GM18873 (cell line): ENCODE measurements at regions not wholly inside any gene's neighbourhood (a gene's known extent, or its start where the extent isn't known, plus 50 kb on each side); places are given as distances from the start of the nearest gene placed in this dataset.
"Not testable (repeated sequence)": the region's sequence is repeated elsewhere in the genome, so short reads cannot be mapped to it uniquely, and the experiment has no call there.

Experiments used
- ATAC-seq: cut with Tn5 transposase; IDR thresholded peaks from one replicate; pipeline ENCODE4 v1.9.1; 2021; ENCODE audit warnings: mild to moderate bottlenecking, moderate library complexity, moderate number of reproducible peaks; ENCODE audit not compliant: unreplicated experiment, low FRiP score

DNA sequence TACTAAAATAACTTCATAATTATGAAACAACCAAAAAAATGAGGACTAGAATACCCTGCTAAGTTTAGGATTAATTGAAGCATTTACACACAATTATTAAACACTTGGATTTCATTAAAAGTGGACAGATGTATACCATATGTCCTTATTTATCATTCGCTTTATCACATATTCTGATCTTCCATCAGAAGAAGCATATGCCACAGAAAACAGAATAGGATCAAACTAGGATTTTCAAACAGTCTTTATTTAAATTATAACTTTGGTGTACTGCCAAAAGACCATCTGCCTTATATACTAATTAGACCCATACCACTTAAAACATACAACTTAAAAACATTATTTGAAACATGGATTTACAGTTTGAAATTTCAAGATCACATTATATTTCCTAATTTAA is 727.1 kb upstream of the KLHL1 start:
- no peak for ATAC-seq

DNA sequence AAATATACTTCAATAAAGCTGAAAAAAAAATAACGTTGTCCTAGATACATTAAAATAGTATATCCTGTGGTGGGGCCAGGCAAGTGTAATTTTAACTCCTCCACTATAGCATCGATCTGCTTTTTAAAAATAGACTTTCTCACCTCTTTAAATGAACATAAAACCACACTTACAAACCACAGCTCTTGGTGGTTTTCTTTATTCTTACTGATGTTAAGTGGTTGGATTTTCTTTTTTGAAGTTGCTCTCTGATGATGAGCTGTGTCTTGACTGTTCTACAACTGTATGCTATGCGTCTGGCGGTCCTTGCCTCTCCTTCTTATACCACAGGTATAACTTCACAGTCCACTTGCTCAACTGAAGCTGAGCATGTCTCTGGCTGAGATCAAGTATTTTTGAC is 721.5 kb upstream of the KLHL1 start:
- no peak for ATAC-seq

DNA sequence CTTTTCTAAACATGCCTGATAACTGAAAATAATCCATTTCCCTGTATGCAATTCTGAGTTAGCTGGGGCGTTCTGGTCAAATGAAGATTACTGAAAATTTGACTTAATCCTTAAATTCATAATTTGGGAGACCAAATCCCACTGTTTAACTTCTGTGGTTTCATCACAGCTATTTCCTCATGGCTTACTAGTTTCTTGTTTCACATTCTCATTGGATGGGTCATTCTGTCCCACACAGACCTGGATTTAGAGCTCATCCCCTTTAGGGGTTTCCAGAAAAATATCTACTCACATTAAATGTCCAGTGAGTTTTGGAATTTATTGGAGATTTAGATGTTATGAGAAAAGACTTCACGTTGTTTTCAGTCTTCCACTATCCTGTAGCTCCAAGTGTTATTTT is 709.3 kb upstream of the KLHL1 start:
- ATAC-seq = no peak

DNA sequence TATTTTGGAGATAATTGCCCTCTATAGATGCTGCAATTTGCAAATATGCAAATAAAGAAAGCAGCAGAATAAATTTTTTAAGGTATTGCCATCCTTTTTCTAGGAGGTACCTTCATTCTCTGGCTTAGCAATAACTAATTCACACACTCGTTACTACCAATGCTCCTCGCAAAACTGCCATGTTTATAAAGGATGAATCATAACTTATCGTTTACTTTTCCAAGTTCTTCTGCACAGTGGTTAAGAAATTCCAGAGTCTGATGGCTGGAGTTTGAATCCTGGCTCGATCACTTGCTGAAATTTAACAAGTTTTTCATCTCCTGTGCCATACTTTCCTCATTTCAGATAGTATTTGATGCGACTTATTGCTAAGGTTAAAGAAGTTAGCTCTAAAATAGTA is 708.6 kb upstream of the KLHL1 start:
- no peak for ATAC-seq

DNA sequence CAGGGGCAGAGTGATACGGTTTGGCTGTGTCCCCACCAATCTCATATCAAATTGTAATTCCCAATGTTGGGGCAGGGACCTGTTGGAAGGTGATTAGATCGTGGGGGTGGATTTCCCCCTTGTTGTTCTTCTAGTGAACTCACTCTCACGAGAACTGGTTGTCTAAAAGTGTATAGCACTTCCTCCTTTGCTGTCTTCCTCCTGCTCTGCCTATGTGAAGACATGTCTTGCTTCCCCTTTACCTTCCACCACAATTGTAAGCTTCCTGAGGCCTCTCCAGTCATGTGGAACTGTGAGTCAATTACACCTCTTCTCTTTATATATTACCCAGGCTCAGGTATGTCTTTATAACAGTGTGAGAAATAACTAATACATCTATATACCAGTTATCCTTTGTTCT is 706.4 kb upstream of the KLHL1 start:
- ATAC-seq = no peak

DNA sequence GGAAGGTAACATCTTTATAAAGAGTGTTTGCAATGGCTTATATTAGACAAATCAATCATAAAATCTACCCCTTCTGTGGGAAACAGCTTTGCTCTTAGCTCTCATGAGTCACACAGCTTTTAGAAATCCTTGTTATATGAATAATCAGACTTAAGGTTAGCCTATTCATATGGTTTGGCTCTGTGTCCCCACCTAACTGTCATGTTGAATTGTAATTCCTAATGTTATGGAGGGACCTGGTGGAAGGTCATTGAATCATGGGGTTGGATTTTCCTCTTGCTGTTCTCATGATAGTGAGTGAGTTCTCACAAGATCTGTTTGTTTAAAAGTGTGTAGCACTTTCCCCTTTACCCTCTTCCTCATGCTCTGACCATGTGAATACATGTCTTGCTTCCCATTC is 704.2 kb upstream of the KLHL1 start:
- no peak for ATAC-seq

DNA sequence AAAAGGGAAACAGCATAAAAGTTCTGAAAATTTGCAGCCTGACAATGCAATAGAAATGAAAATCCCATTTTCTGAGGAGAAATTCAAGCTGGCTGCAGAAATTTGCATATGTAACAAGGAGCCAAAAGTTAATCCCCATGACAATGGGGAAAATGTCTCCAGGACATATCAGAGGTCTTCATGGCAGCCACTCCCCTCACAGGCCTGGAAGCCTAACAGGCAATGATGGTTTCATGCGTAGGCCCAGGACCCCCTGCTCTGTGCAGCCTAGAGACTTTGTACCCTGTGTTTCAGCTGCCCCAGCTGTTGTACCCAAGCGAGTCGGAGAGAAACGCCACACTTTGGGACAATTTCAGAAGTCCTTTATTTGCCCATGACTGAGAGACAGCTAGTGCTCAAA is 701.3 kb upstream of the KLHL1 start:
- ATAC-seq = no peak

DNA sequence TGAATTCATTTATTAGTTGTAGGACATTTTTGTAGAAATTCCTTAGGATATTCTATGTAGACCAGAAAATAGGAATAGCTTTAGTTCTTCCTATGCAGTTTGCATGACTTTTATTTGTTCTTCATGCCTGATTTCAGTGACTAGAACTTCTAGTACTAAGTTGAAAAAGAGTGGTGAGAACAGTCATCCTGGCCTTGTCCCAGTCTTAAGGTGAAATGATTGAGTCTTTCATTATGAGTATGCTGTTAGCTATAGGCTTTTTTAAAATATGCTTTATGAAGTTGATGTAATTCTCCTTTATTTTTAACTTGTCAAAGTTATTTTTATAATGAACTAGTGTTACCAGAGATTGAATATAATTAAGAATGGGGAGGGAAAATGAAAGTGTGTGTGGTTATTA is 690.1 kb upstream of the KLHL1 start:
- ATAC-seq = no peak

DNA sequence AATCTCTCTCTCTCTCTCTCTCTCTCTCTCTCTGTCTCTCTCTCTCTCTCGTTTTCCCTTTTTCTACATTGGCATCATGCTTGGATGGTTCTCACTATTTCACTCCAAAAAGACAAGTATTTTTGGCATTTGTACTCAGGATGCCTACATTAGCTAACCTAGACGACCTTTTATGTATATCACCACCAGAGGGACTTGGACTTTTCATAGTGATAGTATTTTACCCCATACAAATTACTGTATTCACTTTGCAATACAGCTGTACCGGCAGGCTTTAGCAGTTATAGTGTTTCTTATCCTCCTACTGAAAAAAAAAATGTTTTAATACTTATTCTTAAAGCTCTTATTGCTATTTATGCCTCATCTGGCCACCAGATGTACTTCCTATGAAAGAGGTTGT is 687.2 kb upstream of the KLHL1 start:
- ATAC-seq = no peak

DNA sequence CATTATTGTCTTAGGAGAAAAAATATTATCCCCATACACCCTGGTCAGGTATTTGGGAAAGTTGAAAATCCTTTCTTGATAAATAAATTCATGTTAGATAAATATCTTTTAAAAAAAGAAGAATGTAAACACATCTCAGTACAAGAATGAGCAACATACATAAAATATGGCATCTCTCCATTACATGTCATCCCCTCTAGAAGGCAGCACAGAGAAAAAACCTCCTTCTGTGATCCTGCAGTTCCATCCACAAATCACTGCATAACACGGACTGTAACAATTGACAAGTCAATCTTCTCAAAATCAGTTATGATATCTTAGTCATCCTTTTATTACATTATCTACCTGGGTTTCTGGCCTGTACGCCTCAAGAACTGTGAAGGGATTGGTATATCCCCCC is 683.9 kb upstream of the KLHL1 start:
- ATAC-seq = no peak

DNA sequence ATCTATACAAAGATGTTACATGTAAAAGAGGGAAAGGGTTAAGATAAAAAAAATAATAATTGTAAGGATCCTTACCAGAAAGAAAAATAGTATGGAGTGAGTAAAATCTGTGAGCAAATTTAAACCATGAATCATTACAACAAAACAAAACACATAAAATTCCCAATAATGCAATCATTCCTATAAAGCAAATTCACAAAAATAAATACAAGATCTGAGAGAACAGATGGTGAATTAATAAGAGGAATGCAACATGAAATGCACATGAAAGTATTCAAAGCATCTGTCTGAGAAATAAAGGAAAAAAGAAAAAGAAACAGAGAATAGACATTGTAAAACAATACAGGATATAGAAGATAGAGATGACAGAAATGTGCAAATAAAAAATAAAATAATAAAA is 681.5 kb upstream of the KLHL1 start:
- no peak for ATAC-seq

DNA sequence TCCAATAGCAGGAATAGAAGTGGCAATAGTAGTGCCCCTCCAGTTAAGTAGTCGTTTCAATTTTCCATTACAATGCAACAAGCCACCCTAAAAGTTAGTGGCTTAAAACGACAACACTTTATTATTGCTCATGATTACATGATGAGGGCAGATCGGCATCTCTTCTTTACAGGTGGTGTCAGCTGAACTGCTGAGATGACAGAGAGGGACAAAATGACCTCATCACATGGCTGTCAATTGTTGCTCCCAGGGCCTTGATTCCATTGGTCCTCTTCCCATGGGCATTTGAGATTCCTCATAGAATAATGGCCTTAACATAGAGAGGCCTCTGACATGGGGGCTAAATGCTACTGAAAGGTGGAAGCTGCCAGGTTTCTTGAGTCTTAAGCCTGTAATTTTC is 679.8 kb upstream of the KLHL1 start:
- no peak for ATAC-seq

DNA sequence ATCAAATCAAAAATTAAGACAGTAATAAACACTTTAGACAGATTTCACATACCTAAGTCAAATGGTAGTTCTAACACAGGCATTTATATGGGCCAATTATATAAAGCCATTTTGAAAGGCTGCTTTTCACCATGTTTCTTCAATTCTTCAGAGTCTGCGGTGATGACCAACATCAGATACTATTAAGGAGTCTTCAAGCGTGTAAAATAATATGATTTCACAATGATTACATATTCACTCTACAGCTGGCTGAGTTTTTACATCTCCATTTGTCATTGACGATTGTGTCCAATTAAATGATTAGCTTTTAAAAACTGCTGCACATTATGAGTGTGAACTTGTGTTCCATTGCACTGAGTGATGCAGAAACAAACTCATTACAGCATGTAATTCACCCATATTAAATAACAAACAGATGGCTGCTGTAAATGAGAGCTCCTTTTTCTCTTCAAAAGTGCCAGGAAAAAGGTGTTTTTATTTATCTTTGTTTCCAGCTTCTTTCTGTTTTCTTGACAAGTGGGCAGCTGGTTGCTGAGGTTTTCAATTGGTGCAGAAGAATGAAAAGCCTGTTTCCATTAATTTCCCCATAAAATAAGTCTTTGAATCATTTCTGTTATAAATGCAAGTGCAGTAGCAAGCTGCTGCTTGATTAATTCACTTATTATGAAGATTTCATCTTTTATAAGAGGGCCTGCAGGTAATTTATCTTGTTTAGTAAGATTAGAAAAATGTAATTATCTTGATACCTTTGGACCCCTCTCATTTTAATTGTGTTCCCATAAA is 676.1 kb upstream of the KLHL1 start:
- no peak for ATAC-seq

DNA sequence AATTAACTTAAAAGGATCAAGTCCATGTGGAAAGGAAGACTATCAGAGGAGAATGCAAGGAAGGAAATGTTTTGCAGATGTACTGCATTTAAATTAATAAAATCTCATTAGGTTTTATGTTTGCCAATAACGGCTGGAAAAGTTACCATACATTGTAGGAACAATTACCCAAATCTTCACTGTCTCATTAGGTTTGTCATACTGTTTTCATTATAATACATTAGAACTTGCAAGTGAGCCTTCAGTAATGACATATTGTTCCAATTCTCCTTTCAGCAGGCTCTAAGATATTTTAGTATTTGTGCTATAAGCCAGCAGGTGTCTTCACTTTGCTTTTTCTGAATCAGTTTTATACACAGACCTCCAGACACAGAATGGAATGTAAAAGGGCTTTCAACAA is 661.6 kb upstream of the KLHL1 start:
- ATAC-seq = no peak

DNA sequence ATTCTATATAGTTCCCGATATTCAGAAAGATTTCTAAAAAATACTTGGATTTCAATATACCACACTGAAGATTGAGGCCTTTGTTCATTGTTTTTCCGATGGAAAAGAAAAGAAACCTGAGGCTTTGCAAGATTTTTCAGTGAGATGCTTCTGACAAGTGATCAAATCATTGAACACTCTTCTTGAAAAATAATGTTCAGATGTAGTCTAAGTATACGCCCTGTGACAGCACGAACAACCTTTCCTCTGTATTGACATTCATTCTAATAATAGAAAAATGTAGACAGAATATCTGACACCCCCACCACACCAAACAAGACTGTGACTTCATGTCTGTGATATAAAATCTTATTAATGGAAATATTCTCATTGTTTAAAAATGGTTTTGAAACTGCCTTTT is 650.7 kb upstream of the KLHL1 start:
- ATAC-seq = no peak

DNA sequence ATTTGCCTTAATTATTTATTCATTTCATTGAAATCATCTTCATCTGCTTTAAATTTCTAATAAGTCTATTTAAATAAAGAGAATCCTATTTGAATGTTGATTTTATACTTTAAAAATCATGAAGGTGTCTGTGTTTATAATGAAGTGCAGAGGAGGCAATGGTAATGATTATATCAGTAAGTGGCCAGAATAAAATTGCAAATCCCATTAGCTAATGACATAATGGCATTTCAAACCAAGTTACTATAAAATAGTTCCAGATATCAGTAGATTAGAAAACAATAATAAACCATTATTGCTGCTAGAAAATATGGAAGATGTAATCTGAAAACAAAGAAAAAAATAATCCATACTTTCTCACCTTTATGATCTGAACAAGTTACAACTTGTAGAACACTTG is 647.8 kb upstream of the KLHL1 start:
- ATAC-seq = no peak

DNA sequence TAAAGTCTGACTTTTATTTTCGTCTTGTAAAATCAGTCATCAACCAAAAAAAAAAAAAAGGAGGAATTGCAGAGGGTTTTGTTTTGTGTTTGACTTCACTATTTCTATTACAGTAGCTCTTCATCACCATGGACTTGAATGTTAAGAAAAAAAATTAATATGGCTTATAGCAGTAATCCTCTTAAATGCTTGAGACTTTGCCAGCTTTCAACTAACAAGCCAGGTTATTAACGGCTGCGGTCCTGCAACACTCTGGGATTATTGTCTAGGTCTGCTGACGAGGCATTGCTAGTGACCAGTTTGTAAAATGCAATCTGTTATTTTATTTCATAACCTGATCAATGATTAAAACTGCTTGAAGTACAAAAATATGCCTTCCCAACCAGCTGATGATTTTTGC is 647.2 kb upstream of the KLHL1 start:
- ATAC-seq = no peak

DNA sequence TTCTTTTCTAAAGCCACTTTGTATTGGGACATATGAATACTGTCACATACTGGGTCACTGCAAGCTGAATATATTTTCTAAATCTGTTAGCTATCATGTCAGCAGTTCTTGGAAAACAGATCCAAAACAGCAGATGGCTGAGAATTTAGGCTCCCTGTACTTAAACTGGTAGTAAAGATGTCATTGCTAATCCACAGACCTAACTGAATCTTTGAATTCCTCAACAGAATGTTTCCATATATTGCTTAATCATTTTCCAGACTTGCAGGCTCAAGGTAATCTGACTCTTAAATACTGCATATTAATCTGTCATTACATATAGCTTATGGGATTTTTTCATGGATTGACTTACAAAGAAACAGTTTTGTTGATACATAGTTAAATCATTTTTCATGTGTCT is 639.0 kb upstream of the KLHL1 start:
- no peak for ATAC-seq

DNA sequence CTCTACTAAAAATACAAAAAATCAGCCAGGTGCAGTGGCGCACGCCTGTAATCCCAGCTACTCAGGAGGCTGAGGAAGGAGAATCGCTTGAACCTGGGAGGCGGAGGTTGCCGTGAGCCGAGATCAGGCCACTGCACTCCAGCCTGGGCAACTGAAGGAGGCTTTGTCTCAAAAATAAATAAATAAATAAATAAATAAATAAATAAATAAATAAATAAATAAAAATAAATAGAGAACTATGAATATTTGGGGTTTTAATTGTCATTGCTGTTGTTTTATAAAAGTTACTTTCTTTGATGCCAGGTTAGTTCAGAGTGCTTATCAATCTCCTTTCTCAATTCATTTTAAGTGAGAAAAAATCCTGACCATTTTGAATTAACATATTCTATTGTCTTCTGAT is 638.2 kb upstream of the KLHL1 start:
- ATAC-seq = not testable (repeated sequence)

DNA sequence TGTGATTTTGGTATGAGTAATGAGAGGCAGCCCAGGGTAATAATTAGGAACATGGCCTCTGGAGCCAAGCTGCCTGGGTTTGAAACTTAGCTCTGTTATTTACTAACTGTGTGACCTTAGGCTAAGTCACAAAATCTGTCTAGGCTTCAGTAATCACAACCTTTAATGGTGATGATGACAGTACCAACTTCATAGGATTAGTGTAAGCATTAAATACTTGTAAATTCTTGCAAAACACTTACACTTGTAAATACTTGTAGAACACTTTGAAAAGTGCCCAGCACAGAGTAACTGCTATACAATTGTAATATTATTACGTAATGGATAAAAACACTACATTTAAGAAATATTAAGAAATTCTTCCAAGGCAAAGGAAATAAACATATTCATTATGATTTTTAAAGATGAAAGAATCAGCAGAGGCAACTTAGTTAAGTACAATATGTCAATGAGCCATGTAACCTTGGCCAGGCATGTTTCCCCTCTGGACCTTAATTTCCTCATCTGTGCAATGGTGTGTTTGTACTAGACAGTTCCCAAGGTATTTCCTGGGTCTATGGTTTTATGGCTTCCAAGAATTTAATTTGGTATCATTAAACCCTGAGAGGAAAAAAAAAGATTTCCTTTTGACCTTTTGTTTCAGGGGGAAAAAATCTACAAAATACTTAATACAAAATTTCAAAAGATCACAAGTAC is 628.5 kb upstream of the KLHL1 start:
- no peak for ATAC-seq

DNA sequence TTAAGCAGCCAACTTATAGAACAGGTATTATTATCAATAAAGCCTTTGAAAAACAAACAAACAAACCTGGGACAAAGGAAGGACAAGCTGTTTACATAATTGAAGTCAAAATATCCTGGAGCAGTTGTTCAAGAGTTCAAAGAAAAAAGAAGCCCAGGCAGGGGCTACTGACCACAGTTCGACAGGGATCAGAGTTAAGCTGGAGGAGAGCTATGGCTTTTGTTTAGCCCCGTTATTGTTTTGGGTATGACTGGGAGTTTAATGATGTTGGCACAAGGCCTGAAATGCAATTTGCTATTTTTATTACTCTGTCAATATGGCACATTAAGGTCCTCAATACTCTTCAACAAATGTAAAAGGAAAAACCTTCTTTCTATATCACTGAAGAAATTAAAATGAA is 624.4 kb upstream of the KLHL1 start:
- ATAC-seq = no peak

DNA sequence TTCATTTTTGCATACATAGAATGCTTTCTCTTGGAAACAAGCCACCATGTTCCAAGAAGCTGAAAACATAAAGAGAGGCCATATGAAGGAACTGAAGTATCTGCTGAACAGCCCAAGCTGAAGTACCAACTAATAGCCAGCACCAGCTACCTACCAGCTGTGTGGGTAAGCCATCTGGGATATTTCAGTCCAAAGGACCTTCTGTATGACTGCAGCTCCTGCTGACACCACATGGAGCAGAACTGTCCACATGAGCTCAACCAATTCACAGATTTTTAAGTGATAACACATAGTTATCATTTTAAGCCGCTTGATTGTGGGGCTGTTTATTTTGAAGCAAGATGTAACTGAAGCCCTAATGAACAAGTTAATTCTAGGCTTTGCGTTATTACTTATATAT is 621.1 kb upstream of the KLHL1 start:
- ATAC-seq = no peak
